Activated CD4-positive, alpha-beta T cell treated with anti-CD3 and anti-CD28 coated beads for 1 hour (primary cell): ENCODE measurements at regions not wholly inside any gene's neighbourhood (a gene's known extent, or its start where the extent isn't known, plus 50 kb on each side); places are given as distances from the start of the nearest gene placed in this dataset.
"Not testable (repeated sequence)": the region's sequence is repeated elsewhere in the genome, so short reads cannot be mapped to it uniquely, and the experiment has no call there.

Experiments
- DNase-seq: peaks from one replicate; pipeline ENCODE4 v3.0.0-alpha.2; 2020

- DNase-seq: no peak
These were observed 129.7 kb upstream of the BTN3A2 start for GRCh38 chr6:26235302-26235670.

- not testable (repeated sequence) for DNase-seq
These were observed 125.6 kb upstream of the BTN3A2 start for GRCh38 chr6:26239415-26239814.

GRCh38 chr6:26240157-26241032 is 124.6 kb upstream of the BTN3A2 start:
- DNase-seq: peak; percentile 55

GRCh38 chr6:26241033-26241895 is 123.7 kb upstream of the BTN3A2 start:
- peak; percentile 41 for DNase-seq

GRCh38 chr6:26243132-26243531 is 121.9 kb upstream of the BTN3A2 start:
- no peak for DNase-seq

GRCh38 chr6:26243752-26244151 is 121.2 kb upstream of the BTN3A2 start:
- no peak for DNase-seq

- DNase-seq: no peak
These were observed 118.9 kb upstream of the BTN3A2 start for GRCh38 chr6:26246058-26246457.

GRCh38 chr6:26246553-26246952 is 118.4 kb upstream of the BTN3A2 start:
- DNase-seq: no peak

- DNase-seq: no peak
These were observed 115.4 kb upstream of the BTN3A2 start for GRCh38 chr6:26249707-26249956.

GRCh38 chr6:26249957-26250697 is 114.9 kb upstream of the BTN3A2 start:
- peak; percentile 61 for DNase-seq

GRCh38 chr6:26250698-26251044 is 114.3 kb upstream of the BTN3A2 start:
- DNase-seq: no peak

- DNase-seq: peak; percentile 39
These were observed 113.5 kb upstream of the BTN3A2 start for GRCh38 chr6:26251354-26252076.

GRCh38 chr6:26252077-26252472 is 112.9 kb upstream of the BTN3A2 start:
- no peak for DNase-seq

GRCh38 chr6:26254724-26255123 is 110.3 kb upstream of the BTN3A2 start:
- no peak for DNase-seq

- no peak for DNase-seq
These were observed 107.7 kb upstream of the BTN3A2 start for GRCh38 chr6:26257272-26257671.

GRCh38 chr6:26258212-26258977 is 106.6 kb upstream of the BTN3A2 start:
- no peak for DNase-seq

GRCh38 chr6:26260110-26260637 is 104.8 kb upstream of the BTN3A2 start:
- DNase-seq: no peak

- no peak for DNase-seq
These were observed 104.1 kb upstream of the BTN3A2 start for GRCh38 chr6:26260725-26261490.

- DNase-seq: no peak
These were observed 100.5 kb upstream of the BTN3A2 start for GRCh38 chr6:26264547-26264946.

GRCh38 chr6:26267083-26267589 is 97.9 kb upstream of the BTN3A2 start:
- no peak for DNase-seq
